ENCODE measurements at regions not wholly inside any gene's neighbourhood (a gene's known extent, or its start where the extent isn't known, plus 50 kb on each side); places are given as distances from the start of the nearest gene placed in this dataset.

- 85% methylated on average over 2 of the region's 2 CpGs for WGBS
- no peak overlapping the region for H3K9ac ChIP-seq (ENCODE audit: low read depth in 1 of 2, low read length in 2 of 2)
- H3K4me1 ChIP-seq (ENCODE audit: control insufficient read depth in 4 of 4, insufficient read depth in 4 of 4, low read length in 3 of 4), result peaks cover 0 to 10% (median 2%) of the 10 kb centered on the region in 4 donors
- no peaks in the 10 kb centered on the region for H3K9me3 ChIP-seq (ENCODE audit: control insufficient read depth in 4 of 4, low read length in 3 of 4)
- no peak overlapping the region for H3K27ac ChIP-seq (ENCODE audit: low read depth in 1 of 2, low read length in 2 of 2)
- DNase-seq (ENCODE audit: low spot score), result no peak
- no peak for TF ChIP-seq TAF1 (conservative IDR thresholded peaks at IDR 0.05)
- TF ChIP-seq HNF4G (IDR thresholded peaks at IDR 0.05), result no peak
- TF ChIP-seq CTCF (IDR thresholded peaks at IDR 0.05; ENCODE audit: low read depth, low read length, missing input control), result no peak
- no peak for TF ChIP-seq SP1 (IDR thresholded peaks at IDR 0.05)
- TF ChIP-seq MAX (IDR thresholded peaks at IDR 0.05), result no peak
- TF ChIP-seq ZBTB33 (IDR thresholded peaks at IDR 0.05), result no peak
- no peak for TF ChIP-seq ATF3 (IDR thresholded peaks at IDR 0.05)
- TF ChIP-seq RXRA (IDR thresholded peaks at IDR 0.05), result no peak
- TF ChIP-seq JUND (IDR thresholded peaks at IDR 0.05), result no peak
- TF ChIP-seq FOXA2 (IDR thresholded peaks at IDR 0.05), result no peak
- TF ChIP-seq RAD21 (IDR thresholded peaks at IDR 0.05), result no peak
- TF ChIP-seq FOXA1 (IDR thresholded peaks at IDR 0.05), result no peak
- no peaks in the 10 kb centered on the region for H3K36me3 ChIP-seq (ENCODE audit: control insufficient read depth in 4 of 4, insufficient read depth in 3 of 4, low read depth in 1 of 4, low read length in 3 of 4)
- no peak overlapping the region for H3K4me3 ChIP-seq (ENCODE audit: low read depth in 1 of 3, low read length in 3 of 3)
- H3K27me3 ChIP-seq (ENCODE audit: control insufficient read depth in 4 of 4, insufficient read depth in 4 of 4, low read length in 3 of 4), result no peaks in the 10 kb centered on the region
Measured at GRCh38 chr7:47047384-47047783, 534.5 kb downstream of the TNS3 start.

GRCh38 chr7:47046949-47047348 is 535.0 kb downstream of the TNS3 start:
- Histone ChIP-seq H3K27me3 (ENCODE audit: control insufficient read depth in 4 of 4, insufficient read depth in 4 of 4, low read length in 3 of 4) (no peaks in the 10 kb centered on the region), H3K9me3 (ENCODE audit: control insufficient read depth in 4 of 4, low read length in 3 of 4) (no peaks in the 10 kb centered on the region), H3K4me3 (ENCODE audit: low read depth in 1 of 3, low read length in 3 of 3) (no peak overlapping the region), H3K27ac (ENCODE audit: low read depth in 1 of 2, low read length in 2 of 2) (no peak overlapping the region), H3K4me1 (ENCODE audit: control insufficient read depth in 4 of 4, insufficient read depth in 4 of 4, low read length in 3 of 4) (peaks cover 0 to 10% (median 2%) of the 10 kb centered on the region in 4 donors), H3K9ac (ENCODE audit: low read depth in 1 of 2, low read length in 2 of 2) (no peak overlapping the region), H3K36me3 (ENCODE audit: control insufficient read depth in 4 of 4, insufficient read depth in 3 of 4, low read depth in 1 of 4, low read length in 3 of 4) (no peaks in the 10 kb centered on the region)
- TF ChIP-seq TAF1 (conservative IDR thresholded peaks at IDR 0.05) (no peak), MAX (IDR thresholded peaks at IDR 0.05) (no peak), RAD21 (IDR thresholded peaks at IDR 0.05) (no peak), ZBTB33 (IDR thresholded peaks at IDR 0.05) (no peak), FOXA1 (IDR thresholded peaks at IDR 0.05) (no peak), CTCF (IDR thresholded peaks at IDR 0.05; ENCODE audit: low read depth, low read length, missing input control) (no peak), RXRA (IDR thresholded peaks at IDR 0.05) (no peak), SP1 (IDR thresholded peaks at IDR 0.05) (no peak), NR2F2 (IDR thresholded peaks at IDR 0.05) (no peak), EGR1 (IDR thresholded peaks at IDR 0.05; ENCODE audit: low read depth in 2 of 2) (no peak), REST (IDR thresholded peaks at IDR 0.05) (no peak), YY1 (IDR thresholded peaks at IDR 0.05) (no peak), JUND (IDR thresholded peaks at IDR 0.05) (no peak), ATF3 (IDR thresholded peaks at IDR 0.05) (no peak), GABPA (IDR thresholded peaks at IDR 0.05 in 1 of 2, conservative IDR thresholded peaks at IDR 0.05 in 1 of 2) (no peak), HNF4G (IDR thresholded peaks at IDR 0.05) (no peak)
- 87% methylated on average over 9 of the region's 9 CpGs for WGBS
- DNase-seq (ENCODE audit: low spot score), result no peak

All from liver (tissue), 8 donors.